CD4-positive, alpha-beta T cell treated with Interleukin-1 beta for 1 hour (primary cell): ENCODE measurements at regions not wholly inside any gene's neighbourhood (a gene's known extent, or its start where the extent isn't known, plus 50 kb on each side); places are given as distances from the start of the nearest gene placed in this dataset.
"Not testable (repeated sequence)": the region's sequence is repeated elsewhere in the genome, so short reads cannot be mapped to it uniquely, and the experiment has no call there.

Experiments
- DNase-seq, 2 donors: peaks; one replicate each; pipeline ENCODE4 v3.0.0-alpha.2; 2020 to 2022

DNA sequence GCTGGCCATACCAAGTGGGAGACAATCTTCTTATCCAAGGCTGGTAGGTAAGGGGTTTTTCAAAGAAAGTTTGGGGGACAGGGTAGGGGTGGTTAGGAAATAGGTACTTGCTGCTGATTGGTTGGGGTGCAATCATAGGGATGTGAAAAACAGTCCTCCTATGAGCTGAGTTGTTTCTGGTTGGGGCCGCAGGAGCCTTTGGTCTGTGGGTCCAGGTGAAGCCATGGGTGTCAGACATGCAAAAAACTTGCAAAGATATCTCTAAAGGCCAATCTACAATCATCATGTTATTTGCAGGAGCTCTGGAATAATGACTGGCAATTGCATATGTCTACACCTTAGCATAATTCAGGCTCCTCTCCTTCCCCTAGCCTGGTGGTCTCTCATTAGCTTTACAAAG, 982.3 kb downstream of the DIPK2A start:
- no peak for DNase-seq

DNA sequence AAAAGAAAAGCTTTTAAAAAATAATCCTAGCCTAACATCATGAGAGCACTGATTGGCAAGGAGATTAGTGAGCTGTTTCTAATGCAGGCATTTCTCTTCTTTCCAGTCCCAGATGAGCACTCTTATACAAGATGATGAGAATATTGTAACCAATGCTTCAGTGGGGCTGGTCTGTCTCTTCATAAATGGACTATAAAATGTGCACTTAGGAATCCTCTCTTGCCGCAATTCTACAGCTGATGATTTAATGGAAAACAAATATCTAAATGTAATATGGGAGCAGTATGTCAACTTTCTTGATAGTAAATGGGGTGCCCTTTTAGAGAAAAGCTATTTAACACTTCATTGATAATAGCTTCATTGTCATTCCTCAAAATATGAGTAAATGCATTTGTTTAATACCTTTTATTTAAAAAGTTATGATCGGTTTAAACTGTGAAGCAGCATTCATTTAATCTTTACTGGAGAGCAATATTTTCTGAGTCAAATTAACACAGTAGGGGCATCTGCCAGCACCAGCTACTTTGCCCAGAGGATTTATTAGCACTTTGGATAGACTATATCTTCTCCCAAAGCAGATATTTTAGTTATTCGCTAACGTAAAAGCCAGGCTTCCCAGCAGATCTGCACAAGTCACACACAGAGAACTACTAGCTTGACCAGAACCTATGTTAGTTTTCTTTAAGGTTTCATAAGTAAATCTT, 985.9 kb downstream of the DIPK2A start:
- no peak for DNase-seq

- DNase-seq = no peak
Observed at GRCh38 chr3:144963810-144964209, 992.2 kb downstream of the DIPK2A start.

GRCh38 chr3:144966560-144966959, 994.9 kb downstream of the DIPK2A start:
- no peak for DNase-seq

DNA sequence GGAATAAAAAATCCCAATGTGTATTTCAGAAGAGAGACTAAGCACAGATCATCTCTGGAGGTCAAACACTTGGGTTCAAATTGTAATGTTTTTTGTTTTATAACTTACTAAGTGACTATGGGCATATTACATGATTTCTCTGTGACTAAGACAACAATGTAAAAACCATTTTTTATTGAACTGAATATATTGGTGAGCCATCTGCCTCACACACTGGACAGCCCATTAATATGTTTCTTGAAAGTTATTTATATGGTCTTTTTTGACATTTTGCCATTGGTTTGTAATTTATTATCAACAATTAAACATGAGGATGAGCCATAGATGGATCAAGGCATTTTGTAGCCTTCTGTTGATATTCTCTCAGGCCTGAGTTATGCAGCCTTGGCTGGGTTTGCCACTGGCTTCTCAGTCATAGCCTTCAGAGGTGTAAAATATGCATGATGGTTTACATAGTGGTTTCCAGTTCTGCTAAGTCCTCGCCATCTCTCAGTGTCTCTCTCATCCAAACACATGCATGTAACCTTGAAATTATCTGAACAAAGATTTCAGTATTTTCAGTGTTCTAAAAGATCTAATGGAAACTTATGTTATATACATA, 997.2 kb downstream of the DIPK2A start:
- DNase-seq = no peak

- DNase-seq = not testable (repeated sequence)
Observed at GRCh38 chr3:144984481-144984880, 1012.9 kb downstream of the DIPK2A start.

DNA sequence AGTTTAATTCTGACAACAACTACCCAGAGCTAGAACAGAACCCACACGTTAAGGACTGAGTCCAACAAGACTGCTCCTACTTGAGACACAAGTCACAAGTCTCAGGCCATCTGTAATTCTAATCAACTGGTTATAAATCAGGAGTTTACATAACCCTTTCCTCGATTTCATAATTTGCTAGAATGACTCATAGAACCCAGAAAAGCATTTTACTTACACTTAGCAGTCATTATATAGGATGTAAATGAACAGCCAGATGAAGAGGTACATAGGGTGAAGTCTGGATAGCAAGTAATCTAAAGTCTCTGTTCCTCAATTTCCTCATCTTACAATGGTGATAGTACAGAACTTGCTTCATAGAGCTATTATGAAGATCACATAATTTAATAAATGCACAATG, 1018.2 kb downstream of the DIPK2A start:
- no peak for DNase-seq

DNA sequence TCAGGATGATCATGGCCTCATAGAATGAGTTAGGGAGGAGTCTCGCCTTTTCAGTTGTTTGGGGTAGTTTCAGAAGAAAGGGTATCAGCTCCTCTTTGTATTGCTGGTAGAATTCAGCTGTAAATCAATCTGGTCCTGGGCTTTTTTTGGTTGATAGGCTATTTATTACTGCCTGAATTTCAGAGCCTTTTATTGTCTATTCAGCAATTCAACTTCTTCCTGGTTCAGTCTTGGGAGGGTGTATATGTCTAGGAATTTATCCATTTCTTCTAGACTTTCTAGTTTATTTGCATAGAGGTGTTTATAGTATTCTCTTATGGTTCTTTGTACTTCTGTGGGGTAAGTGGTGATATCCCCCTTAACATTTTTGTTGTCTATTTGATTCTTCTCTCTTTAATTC, 1024.2 kb downstream of the DIPK2A start:
- no peak for DNase-seq

GRCh38 chr3:145005427-145005826, 1033.8 kb downstream of the DIPK2A start:
- no peak for DNase-seq

DNA sequence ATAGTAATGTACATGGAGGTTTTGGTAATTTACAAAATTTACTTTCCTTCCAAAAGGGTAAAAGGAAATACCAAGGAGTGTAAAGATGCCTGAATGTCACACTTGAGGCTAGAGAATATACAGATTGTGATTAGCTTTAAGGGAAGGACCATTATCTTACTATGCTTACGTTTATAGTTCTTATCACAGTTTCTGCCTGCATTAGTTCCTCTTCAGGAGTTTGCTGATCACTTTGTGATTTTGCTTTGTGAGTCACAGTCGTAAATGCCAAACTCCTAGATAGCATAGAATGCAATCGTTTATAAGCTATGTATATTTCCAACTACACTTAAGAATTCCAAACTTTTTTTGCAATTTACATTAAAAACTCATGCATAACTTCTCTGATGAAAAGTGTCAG, 1034.6 kb downstream of the DIPK2A start:
- DNase-seq = no peak

DNA sequence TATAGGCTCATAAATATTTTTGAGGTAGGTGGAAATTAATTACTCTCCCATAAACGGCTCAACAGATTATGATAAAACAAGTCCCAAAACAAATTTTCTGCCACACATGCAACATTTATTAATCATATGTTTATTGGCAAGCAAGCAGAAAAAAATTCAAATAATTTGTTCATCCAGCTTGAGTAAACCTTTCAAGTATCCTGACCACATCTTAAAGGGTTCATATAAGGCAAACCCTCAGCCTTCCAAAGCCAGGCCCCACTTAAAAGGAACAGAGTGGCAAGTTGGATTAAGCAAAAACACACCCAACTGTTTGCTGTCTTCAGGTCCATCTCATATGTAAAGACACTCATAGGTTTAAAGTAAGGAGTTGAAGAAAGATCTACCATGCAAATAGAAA, 1042.3 kb downstream of the DIPK2A start:
- no peak for DNase-seq

- DNase-seq = no peak
Observed at GRCh38 chr3:145015253-145015652, 1043.6 kb downstream of the DIPK2A start.

GRCh38 chr3:145017959-145018358, 1046.3 kb downstream of the DIPK2A start:
- DNase-seq = no peak

DNA sequence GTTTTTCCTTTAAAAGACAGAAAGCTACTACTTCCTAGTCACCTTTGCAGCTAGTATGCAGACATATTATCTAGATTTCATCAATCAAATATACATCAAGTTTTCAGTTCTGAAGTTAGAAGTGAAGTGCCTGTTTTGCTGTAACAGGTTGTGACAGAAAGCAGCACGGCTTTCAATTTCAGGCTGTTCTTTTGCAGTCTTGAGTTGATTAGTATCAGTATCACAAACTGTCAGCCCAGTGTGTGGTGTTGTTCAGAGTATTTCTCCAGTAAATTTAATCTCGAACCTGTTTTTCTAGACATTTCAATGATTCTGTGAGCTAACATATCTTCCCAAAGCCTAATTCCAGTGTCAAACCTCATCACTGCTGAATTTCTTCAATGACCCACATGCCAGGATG, 1050.8 kb downstream of the DIPK2A start:
- DNase-seq = no peak

- DNase-seq = no peak
Observed at GRCh38 chr3:145024700-145025099, 1053.1 kb downstream of the DIPK2A start.

GRCh38 chr3:145027186-145027585, 1055.6 kb downstream of the DIPK2A start:
- DNase-seq = not testable (repeated sequence)

- DNase-seq = no peak
Observed at GRCh38 chr3:145032791-145033190, 1061.2 kb downstream of the DIPK2A start.

DNA sequence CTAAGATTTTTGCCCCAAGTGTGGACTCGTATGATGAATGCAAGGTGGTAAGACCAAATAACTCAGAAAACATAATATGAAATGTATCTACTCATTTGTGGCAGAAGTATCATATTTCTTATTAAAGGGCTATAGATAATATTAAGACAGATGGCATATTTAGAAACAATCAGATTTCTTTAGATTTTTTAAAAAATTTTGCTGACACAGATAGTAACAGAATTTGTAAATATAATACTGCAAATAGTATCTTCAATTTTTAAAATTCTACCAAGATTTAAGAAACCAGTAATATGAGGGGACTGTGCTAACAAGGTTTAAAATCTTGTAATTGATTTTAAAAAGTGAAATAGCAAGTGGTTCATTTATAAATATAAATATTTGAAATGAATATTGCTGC, 1064.1 kb downstream of the DIPK2A start:
- no peak for DNase-seq

GRCh38 chr3:145054055-145054454, 1082.4 kb downstream of the DIPK2A start:
- not testable (repeated sequence) for DNase-seq

GRCh38 chr3:145055375-145056076, 1083.9 kb downstream of the DIPK2A start:
- no peak for DNase-seq

- DNase-seq = no peak
Observed at GRCh38 chr3:145058483-145058882, 1086.9 kb downstream of the DIPK2A start.

- DNase-seq = no peak
Observed at GRCh38 chr3:145063616-145064015, 1092.0 kb downstream of the DIPK2A start.

DNA sequence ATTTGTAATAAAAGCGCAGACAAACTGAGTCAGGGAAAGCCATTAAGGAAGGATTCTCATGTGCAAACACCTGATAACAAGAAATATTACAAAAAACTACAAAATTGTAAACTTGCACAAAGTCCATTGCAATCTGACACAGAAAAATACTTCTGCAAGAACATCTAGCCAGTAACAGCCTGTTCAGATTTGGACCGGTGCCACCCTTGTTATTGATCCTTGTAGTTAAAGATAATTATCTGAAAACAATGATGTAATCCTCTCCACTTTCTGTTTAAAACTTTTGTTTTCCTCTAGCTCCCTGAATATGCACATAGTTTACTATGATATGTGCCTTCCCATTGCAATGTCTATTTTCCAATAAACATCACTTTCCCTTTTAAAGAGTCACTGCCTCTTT, 1090.2 kb downstream of the PLOD2 start:
- DNase-seq = no peak

DNA sequence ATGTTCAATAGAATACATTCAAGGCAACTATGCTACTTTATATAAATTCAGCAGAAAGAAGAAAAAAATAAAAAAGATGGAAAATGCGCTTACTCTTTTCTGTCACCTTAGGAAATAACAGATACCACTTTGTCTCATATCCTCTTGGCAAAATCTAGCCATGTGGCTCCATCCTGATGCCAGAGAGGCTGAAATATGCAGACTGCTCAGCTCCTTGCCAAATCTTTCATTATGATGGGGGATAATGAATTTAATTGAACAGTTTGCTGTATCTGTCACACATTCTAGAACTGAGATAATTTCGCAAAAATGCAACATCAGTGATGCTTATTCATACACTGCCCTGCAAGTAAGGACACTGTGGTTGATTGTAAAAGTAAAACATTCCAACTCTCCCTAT, 1081.5 kb downstream of the PLOD2 start:
- DNase-seq = no peak
